Esophagus muscularis mucosa (tissue), 4 donors: ENCODE measurements at regions not wholly inside any gene's neighbourhood (a gene's known extent, or its start where the extent isn't known, plus 50 kb on each side); places are given as distances from the start of the nearest gene placed in this dataset.

Source experiments
- DNase-seq: peaks from one replicate; pipeline ENCODE4 v3.0.0-alpha.2; 2017; ENCODE audit errors: extremely low spot score
- H3K27ac ChIP-seq, 4 donors: fragments of 200-600 bp; sonication (generic); replicated peaks in 1 of 4; 1 replicate in 3 of 4; 2 replicates in 1 of 4; pipeline ENCODE4 v1.5.1; 2016 to 2019; ENCODE audit warnings: mild to moderate bottlenecking in 1 of 4
- H3K27me3 ChIP-seq, 4 donors: fragments of 200-600 bp; sonication (generic); one replicate each; pipeline versions ENCODE4 v1.5.1 to v1.6.0; 2016 to 2019
- H3K36me3 ChIP-seq, 4 donors: fragments of 200-600 bp; sonication (generic); one replicate each; pipeline ENCODE4 v1.5.1; 2016 to 2019
- H3K4me1 ChIP-seq, 4 donors: fragments of 200-600 bp; sonication (generic); one replicate each; pipeline ENCODE4 v1.5.1; 2016 to 2019
- H3K4me3 ChIP-seq, 4 donors: fragments of 200-600 bp; sonication (generic); 1 replicate in 2 of 4; 2 replicates in 2 of 4; pipeline ENCODE4 v1.5.1; 2016 to 2019; ENCODE audit warnings: mild to moderate bottlenecking in 4 of 4, moderate library complexity in 1 of 4
- H3K9me3 ChIP-seq, 4 donors: fragments of 200-600 bp; sonication (generic); 1 replicate in 3 of 4; 2 replicates in 1 of 4; pipeline ENCODE4 v1.5.1; 2016 to 2019
- EP300 ChIP-seq: sonication (generic); formaldehyde crosslinking; IDR thresholded peaks from one replicate; pipeline ENCODE4 v1.6.1; 2017; ENCODE audit warnings: antibody characterized with exemption
- POLR2A ChIP-seq: fragments of 450-650 bp; IDR thresholded peaks from one replicate; pipeline ENCODE4 v1.6.1; 2017; ENCODE audit warnings: antibody characterized with exemption, moderate library complexity, mild to moderate bottlenecking, low read depth
- POLR2AphosphoS5 ChIP-seq, 2 donors: sonication (generic); formaldehyde crosslinking; IDR thresholded peaks; one replicate each; pipeline ENCODE4 v1.6.1; 2017; ENCODE audit warnings: antibody characterized with exemption in 2 of 2
- WGBS: methylation state at CpG from one replicate; pipeline ENCODE4 v1.1.5; 2018; 5-methylcytosine and 5-hydroxymethylcytosine counted together
- intact Hi-C: fragments of 100-400 bp; cut with DNase I; formaldehyde crosslinking; loops from one replicate; pipeline ENCODE4 v1.15.1; 2023
- TF ChIP-seq, protein P1 (sequence below), 3 experiments: fragments of 200-600 bp in 2 of 3; fragments of 450-650 bp in 1 of 3; sonication (generic) in 2 of 3; IDR thresholded peaks; one replicate each; pipeline ENCODE4 v1.5.1; 2017 to 2019; ENCODE audit warnings: antibody characterized with exemption in 3 of 3, mild to moderate bottlenecking in 2 of 3, moderate library complexity in 1 of 3

DNA sequence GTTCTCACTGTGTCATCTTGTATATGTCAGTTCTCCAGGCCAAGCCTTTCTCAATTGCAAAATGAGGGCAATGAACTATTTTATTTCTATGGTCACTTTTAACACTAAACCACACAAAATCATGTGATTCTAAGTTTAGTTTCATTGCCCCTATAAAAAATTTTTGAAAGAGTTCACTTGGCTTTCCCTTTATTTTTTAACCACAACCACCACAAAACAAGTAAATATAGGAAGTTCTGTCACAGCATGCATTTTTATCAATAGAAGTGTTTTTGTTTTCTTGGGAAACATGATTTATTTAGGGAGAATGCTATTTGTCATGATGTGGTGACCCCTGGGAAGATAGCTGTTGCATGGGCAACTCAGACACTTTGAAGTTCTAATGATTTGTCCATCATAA lies 169.1 kb downstream of the CSNK1G3 start:
- intact Hi-C loops, result no loop called here
- Histone ChIP-seq H3K27ac (no peak overlapping the region), H3K27me3 (no peaks in the 10 kb centered on the region), H3K9me3 (peaks cover 0 to 22% (median 16%) of the 10 kb centered on the region in 4 donors), H3K4me3 (no peak overlapping the region), H3K36me3 (no peaks in the 10 kb centered on the region), H3K4me1 (no peaks in the 10 kb centered on the region)
- TF ChIP-seq EP300, result no peak
- TF ChIP-seq, protein P1, sequence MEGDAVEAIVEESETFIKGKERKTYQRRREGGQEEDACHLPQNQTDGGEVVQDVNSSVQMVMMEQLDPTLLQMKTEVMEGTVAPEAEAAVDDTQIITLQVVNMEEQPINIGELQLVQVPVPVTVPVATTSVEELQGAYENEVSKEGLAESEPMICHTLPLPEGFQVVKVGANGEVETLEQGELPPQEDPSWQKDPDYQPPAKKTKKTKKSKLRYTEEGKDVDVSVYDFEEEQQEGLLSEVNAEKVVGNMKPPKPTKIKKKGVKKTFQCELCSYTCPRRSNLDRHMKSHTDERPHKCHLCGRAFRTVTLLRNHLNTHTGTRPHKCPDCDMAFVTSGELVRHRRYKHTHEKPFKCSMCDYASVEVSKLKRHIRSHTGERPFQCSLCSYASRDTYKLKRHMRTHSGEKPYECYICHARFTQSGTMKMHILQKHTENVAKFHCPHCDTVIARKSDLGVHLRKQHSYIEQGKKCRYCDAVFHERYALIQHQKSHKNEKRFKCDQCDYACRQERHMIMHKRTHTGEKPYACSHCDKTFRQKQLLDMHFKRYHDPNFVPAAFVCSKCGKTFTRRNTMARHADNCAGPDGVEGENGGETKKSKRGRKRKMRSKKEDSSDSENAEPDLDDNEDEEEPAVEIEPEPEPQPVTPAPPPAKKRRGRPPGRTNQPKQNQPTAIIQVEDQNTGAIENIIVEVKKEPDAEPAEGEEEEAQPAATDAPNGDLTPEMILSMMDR (IDR thresholded peaks at IDR 0.05), result no peak
- TF ChIP-seq POLR2A, result no peak
- no peak for TF ChIP-seq POLR2AphosphoS5 (IDR thresholded peaks at IDR 0.05)
- no peak for DNase-seq

DNA sequence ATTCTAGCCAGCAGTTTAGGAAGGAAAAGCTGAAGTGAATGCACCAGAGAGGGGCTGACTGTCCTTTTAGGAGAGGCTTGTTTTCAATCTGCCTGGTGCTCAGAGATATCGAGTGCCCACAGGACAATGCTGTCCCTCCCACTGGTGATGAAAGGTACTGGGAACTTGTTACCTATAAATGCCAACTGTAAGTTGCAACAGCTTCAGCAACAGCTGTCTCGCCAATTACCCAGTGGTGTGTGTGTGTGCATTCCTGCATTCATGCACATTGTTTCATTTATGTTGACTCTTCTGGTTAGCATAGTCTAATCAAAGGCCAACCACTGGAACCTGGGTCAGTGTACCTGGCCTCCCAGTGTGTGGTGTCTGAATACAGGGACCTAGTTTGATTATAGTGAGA lies 161.1 kb downstream of the CSNK1G3 start:
- intact Hi-C loops, result no loop called here
- H3K4me1 ChIP-seq, result peaks cover 8 to 14% (median 12%) of the 10 kb centered on the region in 4 donors
- no peaks in the 10 kb centered on the region for H3K27me3 ChIP-seq
- no peak for DNase-seq
- WGBS, result 79% methylated on average over 2 of the region's 2 CpGs
- no peaks in the 10 kb centered on the region for H3K36me3 ChIP-seq
- H3K9me3 ChIP-seq, result no peaks in the 10 kb centered on the region
- no peak overlapping the region for H3K4me3 ChIP-seq
- no peak overlapping the region for H3K27ac ChIP-seq
- TF ChIP-seq POLR2A, result no peak
- TF ChIP-seq POLR2AphosphoS5 (IDR thresholded peaks at IDR 0.05), result no peak
- TF ChIP-seq, protein P1 (IDR thresholded peaks at IDR 0.05), result no peak
- no peak for TF ChIP-seq EP300

DNA sequence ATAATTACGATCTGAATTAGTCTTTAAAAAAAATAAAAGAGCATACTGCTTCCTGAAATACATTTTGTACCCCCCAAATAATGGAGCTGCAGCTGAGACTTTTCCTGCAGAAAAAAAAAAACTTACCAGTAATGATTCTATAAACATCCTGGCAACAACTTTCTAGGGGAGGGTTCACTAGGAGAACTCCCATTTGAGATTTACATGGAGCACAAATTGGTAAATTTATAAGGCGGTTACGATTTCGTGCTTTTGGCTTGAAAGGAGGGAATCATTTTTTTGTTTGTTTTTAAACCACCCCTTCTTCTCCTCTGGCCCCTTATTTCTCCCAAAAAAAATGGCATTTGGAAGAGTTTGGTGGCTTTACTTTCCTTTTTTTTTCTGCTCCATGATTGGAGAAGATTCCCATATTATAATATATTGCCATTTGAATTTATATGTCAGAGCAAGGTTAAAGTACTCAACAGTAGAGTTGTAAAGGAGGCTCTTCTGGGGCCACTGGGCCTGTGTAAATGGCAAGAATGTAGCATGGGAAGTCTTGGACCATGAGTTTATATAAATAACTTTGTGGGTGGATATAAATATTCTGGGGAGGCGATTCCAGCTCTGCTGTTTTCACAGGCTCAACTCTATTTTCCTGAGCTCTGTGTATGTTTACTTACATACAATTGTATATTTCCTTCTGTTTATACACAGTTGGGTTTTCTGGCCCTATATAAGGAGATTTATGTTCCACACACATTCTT lies 159.9 kb downstream of the CSNK1G3 start:
- peaks cover 8 to 14% (median 12%) of the 10 kb centered on the region in 4 donors for H3K4me1 ChIP-seq
- intact Hi-C loops, result no loop called here
- no peaks in the 10 kb centered on the region for H3K36me3 ChIP-seq
- 86% methylated on average over 5 of the region's 5 CpGs for WGBS
- DNase-seq, result no peak
- no peak for TF ChIP-seq POLR2A
- TF ChIP-seq, protein P1 (IDR thresholded peaks at IDR 0.05), result no peak
- no peak overlapping the region for H3K27ac ChIP-seq
- H3K4me3 ChIP-seq, result no peak overlapping the region
- no peaks in the 10 kb centered on the region for H3K9me3 ChIP-seq
- H3K27me3 ChIP-seq, result no peaks in the 10 kb centered on the region

DNA sequence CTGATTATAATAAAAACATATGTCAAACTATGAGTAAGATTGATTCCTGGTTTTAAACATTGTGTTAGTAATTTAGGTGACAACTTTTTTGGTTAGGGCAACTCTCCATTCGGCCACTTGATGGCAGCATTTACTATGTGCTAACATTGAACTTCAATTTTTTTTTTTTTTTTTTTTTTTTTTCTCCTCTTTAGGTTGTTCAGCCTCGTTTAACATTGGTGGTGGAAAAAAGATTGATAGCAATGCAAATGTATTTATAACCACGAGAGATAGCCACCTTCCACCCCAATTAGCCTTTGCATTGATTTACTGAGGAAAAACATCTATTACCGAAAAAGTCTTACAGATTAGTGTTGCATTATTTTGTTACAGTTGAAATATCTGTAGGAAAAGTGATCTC lies 159.1 kb downstream of the CSNK1G3 start:
- Histone ChIP-seq H3K4me3 (no peak overlapping the region), H3K4me1 (peaks cover 8 to 14% (median 12%) of the 10 kb centered on the region in 4 donors), H3K27ac (no peak overlapping the region), H3K27me3 (no peaks in the 10 kb centered on the region), H3K9me3 (no peaks in the 10 kb centered on the region), H3K36me3 (no peaks in the 10 kb centered on the region)
- intact Hi-C loops, result no loop called here
- TF ChIP-seq, protein P1 (IDR thresholded peaks at IDR 0.05), result peak; percentile 74 to 81 (median 75)
- TF ChIP-seq POLR2AphosphoS5 (IDR thresholded peaks at IDR 0.05), result no peak
- WGBS, result 15% methylated on average over 4 of the region's 4 CpGs
- DNase-seq, result no peak
